HG03575 (cell line): ENCODE measurements at regions not wholly inside any gene's neighbourhood (a gene's known extent, or its start where the extent isn't known, plus 50 kb on each side); places are given as distances from the start of the nearest gene placed in this dataset.

ENCODE experiments used
- ATAC-seq: cut with Tn5 transposase; IDR thresholded peaks from one replicate; pipeline ENCODE4 v1.9.1; 2021; ENCODE audit not compliant: unreplicated experiment, insufficient number of reproducible peaks, low FRiP score; ENCODE audit errors: extremely low read depth

DNA sequence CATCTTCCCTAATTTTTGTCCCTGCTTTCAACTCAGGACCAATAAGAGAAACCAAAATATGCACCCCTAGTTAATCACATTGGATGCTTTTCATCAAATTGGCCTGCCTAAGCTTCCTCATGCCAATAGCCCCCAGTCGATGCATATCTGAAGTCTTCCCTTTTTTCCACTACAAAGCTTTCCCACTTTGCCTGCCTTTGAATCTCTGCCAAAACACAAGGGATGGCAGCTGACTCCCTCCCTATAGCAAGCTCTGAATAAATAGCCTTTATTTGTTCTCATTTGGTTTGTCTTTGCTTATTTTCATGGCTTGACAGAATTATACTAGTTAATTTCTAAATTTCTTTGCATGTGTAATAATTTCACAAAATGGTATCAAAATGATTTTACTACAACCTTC lies 621.2 kb downstream of the MBD2 start:
- no peak for ATAC-seq

DNA sequence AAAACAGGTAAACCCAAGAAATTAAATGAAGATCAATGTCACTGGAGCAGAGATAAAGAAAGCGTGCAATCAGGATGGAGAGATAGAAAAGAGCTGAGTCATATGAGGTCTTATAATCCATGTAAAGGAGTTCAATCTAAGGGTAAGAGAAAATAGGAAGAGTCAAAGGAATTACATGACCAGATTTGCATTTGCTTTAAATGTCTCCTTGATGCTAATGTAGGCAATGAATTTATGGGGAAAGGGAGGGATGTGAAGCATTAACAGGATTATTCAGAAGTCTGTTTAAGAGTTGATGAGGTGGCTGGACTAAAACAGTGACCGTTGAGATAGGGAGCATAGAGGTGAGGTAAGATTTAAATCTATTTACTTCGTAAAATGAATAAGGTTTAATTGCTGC lies 623.1 kb downstream of the MBD2 start:
- ATAC-seq: no peak

GRCh38 chr18:53586923-53587322 lies 637.5 kb downstream of the MBD2 start:
- no peak for ATAC-seq
